Prostate gland (tissue), 2 donors: ENCODE measurements at regions not wholly inside any gene's neighbourhood (a gene's known extent, or its start where the extent isn't known, plus 50 kb on each side); places are given as distances from the start of the nearest gene placed in this dataset.

Source experiments
- CTCF ChIP-seq, 4 experiments: fragments of 200-600 bp in 2 of 4; fragments of 450-650 bp in 2 of 4; sonication (generic) in 2 of 4; IDR thresholded peaks; 1 replicate in 3 of 4; 2 replicates in 1 of 4; pipeline ENCODE4 v1.5.1; 2016 to 2019; ENCODE audit warnings: antibody characterized with exemption in 4 of 4, mild to moderate bottlenecking in 2 of 4, moderate library complexity in 2 of 4
- POLR2A ChIP-seq: fragments of 450-650 bp; IDR thresholded peaks from one replicate; pipeline ENCODE4 v1.6.1; 2016; ENCODE audit warnings: antibody characterized with exemption, mild to moderate bottlenecking
- POLR2AphosphoS5 ChIP-seq: sonication (generic); formaldehyde crosslinking; IDR thresholded peaks from one replicate; pipeline ENCODE4 v1.6.1; 2017; ENCODE audit warnings: antibody characterized with exemption

GRCh38 chr11:70593446-70593983 is 195.2 kb downstream of the CTTN start:
- TF ChIP-seq CTCF (IDR thresholded peaks at IDR 0.05) (no peak), POLR2A (no peak), POLR2AphosphoS5 (no peak)
